ENCODE measurements at regions not wholly inside any gene's neighbourhood (a gene's known extent, or its start where the extent isn't known, plus 50 kb on each side); places are given as distances from the start of the nearest gene placed in this dataset.

DNA sequence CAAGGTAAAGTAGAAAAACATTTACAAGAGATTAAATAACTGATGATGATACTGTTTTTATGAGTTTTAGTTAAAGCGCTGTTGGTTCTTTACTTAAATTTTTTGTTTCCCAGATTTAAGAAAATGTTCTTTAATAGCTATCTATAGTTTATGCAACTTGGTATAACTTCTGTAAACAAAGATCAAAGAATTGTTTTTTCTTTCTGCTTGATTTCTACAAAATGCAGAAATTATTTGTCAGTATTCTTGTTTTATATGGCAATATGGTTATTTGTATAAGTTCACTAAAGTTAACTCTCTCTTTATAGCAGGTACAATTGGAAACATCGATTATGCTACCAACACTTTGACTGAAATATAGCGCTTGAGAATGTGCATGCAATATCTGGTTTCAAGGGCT lies 2465.1 kb upstream of the PCDH20 start:
- no peak overlapping the region for H3K27ac ChIP-seq
- TF ChIP-seq ZFX (IDR thresholded peaks at IDR 0.05) = no peak
- TF ChIP-seq, protein P1, sequence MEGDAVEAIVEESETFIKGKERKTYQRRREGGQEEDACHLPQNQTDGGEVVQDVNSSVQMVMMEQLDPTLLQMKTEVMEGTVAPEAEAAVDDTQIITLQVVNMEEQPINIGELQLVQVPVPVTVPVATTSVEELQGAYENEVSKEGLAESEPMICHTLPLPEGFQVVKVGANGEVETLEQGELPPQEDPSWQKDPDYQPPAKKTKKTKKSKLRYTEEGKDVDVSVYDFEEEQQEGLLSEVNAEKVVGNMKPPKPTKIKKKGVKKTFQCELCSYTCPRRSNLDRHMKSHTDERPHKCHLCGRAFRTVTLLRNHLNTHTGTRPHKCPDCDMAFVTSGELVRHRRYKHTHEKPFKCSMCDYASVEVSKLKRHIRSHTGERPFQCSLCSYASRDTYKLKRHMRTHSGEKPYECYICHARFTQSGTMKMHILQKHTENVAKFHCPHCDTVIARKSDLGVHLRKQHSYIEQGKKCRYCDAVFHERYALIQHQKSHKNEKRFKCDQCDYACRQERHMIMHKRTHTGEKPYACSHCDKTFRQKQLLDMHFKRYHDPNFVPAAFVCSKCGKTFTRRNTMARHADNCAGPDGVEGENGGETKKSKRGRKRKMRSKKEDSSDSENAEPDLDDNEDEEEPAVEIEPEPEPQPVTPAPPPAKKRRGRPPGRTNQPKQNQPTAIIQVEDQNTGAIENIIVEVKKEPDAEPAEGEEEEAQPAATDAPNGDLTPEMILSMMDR (conservative IDR thresholded peaks at IDR 0.05) = no peak

DNA sequence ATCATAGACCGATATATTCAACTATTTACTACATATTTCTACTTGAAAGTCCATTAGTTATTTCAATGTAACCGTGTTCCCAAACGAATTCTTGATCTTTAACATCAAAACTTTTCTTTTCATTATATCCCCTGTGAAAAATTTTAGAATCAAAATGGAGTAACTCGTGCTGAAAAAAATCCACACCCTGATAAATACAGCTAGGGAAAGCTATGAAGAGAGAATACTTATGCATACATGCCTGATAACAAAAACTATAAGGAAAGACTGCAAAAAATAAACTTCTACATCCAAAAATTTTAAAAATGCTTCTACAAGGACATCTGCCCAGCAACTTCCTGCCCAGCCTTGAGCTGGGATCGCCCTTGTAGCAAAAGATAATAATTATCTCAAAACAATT lies 2458.3 kb upstream of the PCDH20 start:
- no peak overlapping the region for H3K27ac ChIP-seq
- TF ChIP-seq, protein P1 (conservative IDR thresholded peaks at IDR 0.05) = no peak
- no peak for TF ChIP-seq ZFX (IDR thresholded peaks at IDR 0.05)

DNA sequence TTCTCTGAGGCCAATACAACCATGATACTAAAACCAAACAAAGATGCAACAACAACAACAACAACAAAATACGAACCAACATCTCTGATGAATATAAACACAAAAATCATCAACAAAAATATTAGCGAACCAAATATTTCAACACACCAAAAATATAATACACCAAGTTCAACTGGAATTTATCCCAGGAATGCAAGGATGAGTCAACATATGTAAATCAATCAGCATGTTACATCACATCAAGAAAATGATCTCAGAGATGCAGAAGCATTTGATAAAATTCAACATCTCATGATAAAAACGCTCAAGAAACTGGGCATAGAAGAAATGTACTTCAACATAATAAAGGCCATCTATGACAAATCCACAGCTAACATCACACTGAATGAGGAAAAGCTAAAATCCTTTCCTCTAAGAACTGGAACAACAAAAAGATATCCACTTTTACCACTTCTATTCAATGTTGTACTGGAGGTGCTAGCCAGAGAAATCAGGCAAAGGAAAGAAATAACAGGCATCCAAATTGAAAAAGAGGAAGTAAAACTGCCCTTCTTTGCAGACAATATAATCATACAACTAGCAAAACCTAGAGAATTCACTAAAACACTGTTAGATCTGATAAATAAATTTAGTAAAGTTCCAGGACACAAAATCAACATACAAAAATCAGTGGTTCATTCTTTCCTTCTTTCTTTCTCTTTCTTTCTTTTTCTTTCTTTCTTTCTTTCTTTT lies 2448.7 kb upstream of the PCDH20 start:
- no peak overlapping the region for H3K27ac ChIP-seq
- TF ChIP-seq, protein P1 (conservative IDR thresholded peaks at IDR 0.05) = no peak
- no peak for TF ChIP-seq ZFX (IDR thresholded peaks at IDR 0.05)

DNA sequence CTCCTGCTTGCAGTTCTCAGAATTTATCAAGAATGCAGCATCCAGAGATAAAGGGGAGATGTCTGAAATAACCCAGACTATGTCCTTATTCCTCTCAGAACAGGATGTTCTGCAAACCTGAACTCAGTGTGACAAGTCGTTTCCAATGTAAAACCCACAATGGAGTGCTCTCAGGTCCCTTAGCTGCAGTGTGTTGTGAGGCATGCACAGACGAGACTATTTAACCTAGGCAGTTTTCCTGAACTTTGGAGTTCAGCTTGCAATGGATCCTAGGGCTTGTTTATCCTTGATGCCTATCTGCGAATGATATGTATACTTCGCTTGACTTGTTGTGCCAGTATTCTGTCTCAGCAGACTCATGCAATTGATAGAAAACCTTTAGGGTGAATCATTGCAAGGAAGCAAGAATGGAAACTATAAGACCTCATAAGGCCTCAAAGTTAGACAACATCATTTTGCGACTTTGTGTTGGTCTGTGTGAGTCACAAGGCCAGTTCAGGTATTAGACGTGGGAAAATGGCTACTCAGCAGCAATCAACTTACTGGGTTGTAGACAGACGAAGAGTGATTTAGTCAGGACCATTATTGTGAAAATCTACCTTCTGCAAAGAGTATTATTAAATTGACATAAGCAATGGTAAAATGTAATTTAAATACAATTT lies 2439.9 kb upstream of the PCDH20 start:
- TF ChIP-seq, protein P1 (conservative IDR thresholded peaks at IDR 0.05) = no peak
- no peak for TF ChIP-seq ZFX (IDR thresholded peaks at IDR 0.05)

DNA sequence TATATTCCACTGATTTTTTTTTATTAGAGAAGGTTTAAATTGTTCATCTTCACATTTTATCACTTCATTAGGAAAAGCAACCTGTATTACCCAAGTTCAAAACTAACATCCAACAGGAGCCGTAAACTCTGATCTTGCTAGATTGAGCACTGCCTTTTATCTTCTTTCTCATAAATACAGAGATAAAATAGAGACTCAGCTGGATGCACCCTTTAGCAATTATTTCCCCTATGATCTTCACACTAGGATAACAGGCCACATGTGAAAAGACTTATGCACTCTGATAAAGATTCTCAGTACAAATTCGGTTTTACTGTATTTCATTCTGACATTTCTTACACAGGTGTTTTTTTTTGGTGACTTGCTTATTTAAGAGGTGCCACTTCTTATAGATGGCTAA lies 2438.2 kb upstream of the PCDH20 start:
- no peak for TF ChIP-seq ZFX (IDR thresholded peaks at IDR 0.05)
- TF ChIP-seq, protein P1 (conservative IDR thresholded peaks at IDR 0.05) = no peak
- H3K27ac ChIP-seq = no peak overlapping the region

More for the DNA sequence above, 2439.9 kb upstream of the PCDH20 start:
- no peak overlapping the region for H3K27ac ChIP-seq

DNA sequence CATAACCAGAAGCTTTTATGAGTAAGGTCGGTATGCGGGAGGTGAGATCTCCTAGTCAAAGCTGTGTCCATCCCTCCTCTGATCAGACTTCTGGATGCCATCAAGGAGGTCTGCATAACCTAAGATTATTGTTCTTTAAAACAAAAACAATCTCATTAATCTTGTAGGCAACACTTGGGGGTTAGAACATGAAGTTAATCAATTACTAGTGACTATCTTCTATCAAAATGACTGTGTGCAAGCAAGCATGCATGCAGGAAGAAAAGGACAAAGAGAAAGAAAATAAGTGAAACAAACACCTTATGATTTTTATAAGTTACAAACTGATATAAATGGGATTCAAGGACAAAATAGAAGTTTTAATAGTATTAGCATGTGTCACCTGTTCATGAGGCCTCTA lies 2435.9 kb upstream of the PCDH20 start:
- TF ChIP-seq, protein P1 (conservative IDR thresholded peaks at IDR 0.05) = no peak
- TF ChIP-seq ZFX (IDR thresholded peaks at IDR 0.05) = no peak
- H3K27ac ChIP-seq = no peak overlapping the region

All from C4-2B (cell line).